ENCODE measurements at regions not wholly inside any gene's neighbourhood (a gene's known extent, or its start where the extent isn't known, plus 50 kb on each side); places are given as distances from the start of the nearest gene placed in this dataset.

GRCh38 chr7:46123756-46124343 is 202.8 kb upstream of the IGFBP3 start:
- TF ChIP-seq FOXP2 (optimal IDR thresholded peaks at IDR 0.05; ENCODE audit: borderline replicate concordance, extremely low read depth, extremely low read length, insufficient read depth) (no peak), TAF1 (IDR thresholded peaks at IDR 0.05; ENCODE audit: borderline replicate concordance, insufficient read depth, low read length) (no peak), REST (IDR thresholded peaks at IDR 0.05; ENCODE audit: insufficient read depth in 1 of 2, low read depth in 2 of 2, low read length in 2 of 2) (no peak), POLR2AphosphoS5 (IDR thresholded peaks at IDR 0.05; ENCODE audit: low read depth, low read length) (no peak), SIN3A (IDR thresholded peaks at IDR 0.05; ENCODE audit: borderline replicate concordance, insufficient read depth, low read length) (no peak)

- no peak for TF ChIP-seq SIN3A (IDR thresholded peaks at IDR 0.05; ENCODE audit: borderline replicate concordance, insufficient read depth, low read length)
- no peak for TF ChIP-seq REST (IDR thresholded peaks at IDR 0.05; ENCODE audit: insufficient read depth in 1 of 2, low read depth in 2 of 2, low read length in 2 of 2)
- TF ChIP-seq FOXP2 (optimal IDR thresholded peaks at IDR 0.05; ENCODE audit: borderline replicate concordance, extremely low read depth, extremely low read length, insufficient read depth): no peak
- TF ChIP-seq POLR2AphosphoS5 (IDR thresholded peaks at IDR 0.05; ENCODE audit: low read depth, low read length): no peak
- TF ChIP-seq TAF1 (IDR thresholded peaks at IDR 0.05; ENCODE audit: borderline replicate concordance, insufficient read depth, low read length): no peak
Observed at GRCh38 chr7:46115410-46115809, 194.3 kb upstream of the IGFBP3 start.

GRCh38 chr7:46109437-46109836 is 188.4 kb upstream of the IGFBP3 start:
- no peak for TF ChIP-seq FOXP2 (optimal IDR thresholded peaks at IDR 0.05; ENCODE audit: borderline replicate concordance, extremely low read depth, extremely low read length, insufficient read depth)
- no peak for TF ChIP-seq POLR2AphosphoS5 (IDR thresholded peaks at IDR 0.05; ENCODE audit: low read depth, low read length)
- TF ChIP-seq TAF1 (IDR thresholded peaks at IDR 0.05; ENCODE audit: borderline replicate concordance, insufficient read depth, low read length): no peak
- TF ChIP-seq SIN3A (IDR thresholded peaks at IDR 0.05; ENCODE audit: borderline replicate concordance, insufficient read depth, low read length): no peak
- no peak for TF ChIP-seq REST (IDR thresholded peaks at IDR 0.05; ENCODE audit: insufficient read depth in 1 of 2, low read depth in 2 of 2, low read length in 2 of 2)

GRCh38 chr7:46108272-46108671 is 187.2 kb upstream of the IGFBP3 start:
- TF ChIP-seq POLR2AphosphoS5 (IDR thresholded peaks at IDR 0.05; ENCODE audit: low read depth, low read length): no peak
- no peak for TF ChIP-seq REST (IDR thresholded peaks at IDR 0.05; ENCODE audit: insufficient read depth in 1 of 2, low read depth in 2 of 2, low read length in 2 of 2)
- no peak for TF ChIP-seq FOXP2 (optimal IDR thresholded peaks at IDR 0.05; ENCODE audit: borderline replicate concordance, extremely low read depth, extremely low read length, insufficient read depth)
- TF ChIP-seq TAF1 (IDR thresholded peaks at IDR 0.05; ENCODE audit: borderline replicate concordance, insufficient read depth, low read length): no peak
